H9 (cell line): ENCODE measurements at regions not wholly inside any gene's neighbourhood (a gene's known extent, or its start where the extent isn't known, plus 50 kb on each side); places are given as distances from the start of the nearest gene placed in this dataset.

Experiments
- DNase-seq: peaks from one replicate; pipeline ENCODE4 v3.0.0-alpha.2; 2017
- H2AFZ ChIP-seq: one replicate; pipeline ENCODE4 v1.6.1; 2013; ENCODE audit warnings: mild to moderate bottlenecking, low read length, control low read depth, moderate library complexity
- H2AK5ac ChIP-seq: 2 replicates; pipeline ENCODE4 v1.6.1; 2013; ENCODE audit warnings: low read length, control low read depth, mixed read lengths; ENCODE audit not compliant: insufficient read length
- H2BK120ac ChIP-seq: one replicate; pipeline ENCODE4 v1.6.1; 2013; ENCODE audit warnings: low read depth, mild to moderate bottlenecking, low read length, control low read depth, inconsistent platforms; ENCODE audit not compliant: poor library complexity, severe bottlenecking
- H2BK12ac ChIP-seq: 2 replicates; pipeline ENCODE4 v1.6.1; 2013; ENCODE audit warnings: low read length, control low read depth, mixed read lengths, low read depth; ENCODE audit not compliant: insufficient read length
- H2BK15ac ChIP-seq: 2 replicates; pipeline ENCODE4 v1.6.1; 2013; ENCODE audit warnings: low read depth, low read length, control low read depth
- H2BK20ac ChIP-seq: one replicate; pipeline ENCODE4 v1.6.1; 2013; ENCODE audit warnings: low read depth, mild to moderate bottlenecking, low read length, control low read depth, inconsistent platforms; ENCODE audit not compliant: poor library complexity, severe bottlenecking
- H2BK5ac ChIP-seq: 2 replicates; pipeline ENCODE4 v1.6.1; 2013; ENCODE audit warnings: low read length, control low read depth, mixed read lengths; ENCODE audit not compliant: insufficient read length
- H3K14ac ChIP-seq: 2 replicates; pipeline ENCODE4 v1.6.1; 2013; ENCODE audit warnings: low read length, control low read depth; ENCODE audit not compliant: insufficient read depth
- H3K18ac ChIP-seq: 2 replicates; pipeline ENCODE4 v1.6.1; 2013; ENCODE audit warnings: low read depth, mild to moderate bottlenecking, mixed read lengths, low read length, control low read depth; ENCODE audit not compliant: insufficient read length
- H3K23ac ChIP-seq: 2 replicates; pipeline ENCODE4 v1.6.1; 2013; ENCODE audit warnings: low read length, control low read depth, mixed read lengths, low read depth; ENCODE audit not compliant: insufficient read length
- H3K23me2 ChIP-seq: 2 replicates; pipeline ENCODE4 v1.6.1; 2013; ENCODE audit warnings: low read depth, mild to moderate bottlenecking, mixed read lengths, low read length, control low read depth; ENCODE audit not compliant: insufficient read length, poor library complexity, severe bottlenecking
- H3K27ac ChIP-seq: 2 replicates; pipeline ENCODE4 v1.5.1; 2013; ENCODE audit warnings: low read length, control low read depth, mixed read lengths, low read depth; ENCODE audit not compliant: insufficient read length
- H3K27me3 ChIP-seq: 2 replicates; pipeline ENCODE4 v1.6.1; 2013; ENCODE audit warnings: low read length, control low read depth, inconsistent platforms; ENCODE audit not compliant: insufficient read depth
- H3K4ac ChIP-seq: 2 replicates; pipeline ENCODE4 v1.6.1; 2013; ENCODE audit warnings: low read depth, mild to moderate bottlenecking, control low read depth, inconsistent platforms, low read length, moderate library complexity
- H3K4me1 ChIP-seq: 2 replicates; pipeline ENCODE4 v1.6.1; 2013; ENCODE audit warnings: low read length, control low read depth, inconsistent platforms; ENCODE audit not compliant: insufficient read depth
- H3K4me2 ChIP-seq: 2 replicates; pipeline ENCODE4 v1.6.1; 2013; ENCODE audit warnings: low read length, control low read depth, mixed read lengths; ENCODE audit not compliant: insufficient read length, insufficient read depth
- H3K56ac ChIP-seq: 2 replicates; pipeline ENCODE4 v1.6.1; 2013; ENCODE audit warnings: low read depth, mild to moderate bottlenecking, mixed read lengths, low read length, control low read depth; ENCODE audit not compliant: insufficient read length
- H3K79me1 ChIP-seq: 2 replicates; pipeline ENCODE4 v1.6.1; 2013; ENCODE audit warnings: low read depth, mild to moderate bottlenecking, moderate library complexity, low read length, control low read depth, inconsistent platforms; ENCODE audit not compliant: insufficient read depth, poor library complexity, severe bottlenecking
- H3K79me2 ChIP-seq: 2 replicates; pipeline ENCODE4 v1.6.1; 2013; ENCODE audit warnings: low read length, control low read depth, inconsistent platforms; ENCODE audit not compliant: insufficient read depth
- H3K9ac ChIP-seq: 2 replicates; pipeline ENCODE4 v1.6.1; 2013; ENCODE audit warnings: low read length, control low read depth, mixed read lengths; ENCODE audit not compliant: insufficient read length; ENCODE audit errors: extremely low read depth
- H3K9me3 ChIP-seq: one replicate; pipeline ENCODE4 v1.6.1; 2013; ENCODE audit warnings: low read depth, low read length, inconsistent platforms; ENCODE audit not compliant: control insufficient read depth
- H3T11ph ChIP-seq: one replicate; pipeline ENCODE4 v1.6.1; 2013; ENCODE audit warnings: mild to moderate bottlenecking, low read length, control low read depth, inconsistent platforms
- H4K20me1 ChIP-seq: one replicate; pipeline ENCODE4 v1.6.1; 2013; ENCODE audit not compliant: control insufficient read depth, insufficient read length, insufficient read depth
- H4K5ac ChIP-seq: 2 replicates; pipeline ENCODE4 v1.6.1; 2013; ENCODE audit warnings: low read depth, mild to moderate bottlenecking, mixed read lengths, low read length, control low read depth; ENCODE audit not compliant: insufficient read length
- H4K8ac ChIP-seq: replicated peaks from 2 replicates; pipeline ENCODE4 v1.6.1; 2013; ENCODE audit warnings: low read length, control low read depth, mixed read lengths, low read depth; ENCODE audit not compliant: insufficient read length
- H4K91ac ChIP-seq: 2 replicates; pipeline ENCODE4 v1.6.1; 2013; ENCODE audit warnings: low read depth, mild to moderate bottlenecking, moderate library complexity, mixed read lengths, low read length, control low read depth; ENCODE audit not compliant: insufficient read length
- H3K27ac Mint-ChIP-seq, 3 experiments: 2 replicates in 2 of 3; 3 replicates in 1 of 3; pipeline ENCODE4 v1.8.0; 2020 to 2021; ENCODE audit warnings: mixed read lengths in 3 of 3, mild to moderate bottlenecking in 1 of 3, moderate library complexity in 1 of 3
- H3K27me3 Mint-ChIP-seq: 2 replicates; pipeline ENCODE4 v1.8.0; 2021; ENCODE audit warnings: low read depth, mild to moderate bottlenecking, moderate library complexity, mixed read lengths
- H3K36me3 Mint-ChIP-seq, 3 experiments: 2 replicates in 2 of 3; 3 replicates in 1 of 3; pipeline ENCODE4 v1.8.0; 2020 to 2021; ENCODE audit warnings: low read depth in 3 of 3, mixed read lengths in 3 of 3; ENCODE audit not compliant: insufficient read depth in 1 of 3
- H3K4me1 Mint-ChIP-seq, 2 experiments: 2 replicates each; pipeline ENCODE4 v1.8.0; 2020; ENCODE audit warnings: mixed read lengths in 2 of 2
- H3K4me3 Mint-ChIP-seq, 2 experiments: 2 replicates in 1 of 2; 3 replicates in 1 of 2; pipeline ENCODE4 v1.8.0; 2020 to 2021; ENCODE audit warnings: mild to moderate bottlenecking in 2 of 2, mixed read lengths in 2 of 2, moderate library complexity in 1 of 2
- H3K9me3 Mint-ChIP-seq, 2 experiments: 2 replicates in 1 of 2; 3 replicates in 1 of 2; pipeline ENCODE4 v1.8.0; 2020; ENCODE audit warnings: mild to moderate bottlenecking in 2 of 2, mixed read lengths in 2 of 2, moderate library complexity in 1 of 2
- WGBS: extraction: QIAGEN DNeasy Blood & Tissue Kit; methylation state at CpG from one replicate; pipeline ENCODE4 v1.1.7; 2013; ENCODE audit warnings: missing lambda C conversion rate, low lambda C conversion rate, mixed read lengths; ENCODE audit not compliant: insufficient read length; ENCODE audit errors: extremely low coverage; 5-methylcytosine and 5-hydroxymethylcytosine counted together
- TF ChIP-seq, protein P1 (sequence below): fragments of 200-600 bp; sonication (generic); conservative IDR thresholded peaks from 3 replicates; pipeline ENCODE4 v1.8.0; 2021; ENCODE audit warnings: antibody characterized with exemption, mild to moderate bottlenecking

DNA sequence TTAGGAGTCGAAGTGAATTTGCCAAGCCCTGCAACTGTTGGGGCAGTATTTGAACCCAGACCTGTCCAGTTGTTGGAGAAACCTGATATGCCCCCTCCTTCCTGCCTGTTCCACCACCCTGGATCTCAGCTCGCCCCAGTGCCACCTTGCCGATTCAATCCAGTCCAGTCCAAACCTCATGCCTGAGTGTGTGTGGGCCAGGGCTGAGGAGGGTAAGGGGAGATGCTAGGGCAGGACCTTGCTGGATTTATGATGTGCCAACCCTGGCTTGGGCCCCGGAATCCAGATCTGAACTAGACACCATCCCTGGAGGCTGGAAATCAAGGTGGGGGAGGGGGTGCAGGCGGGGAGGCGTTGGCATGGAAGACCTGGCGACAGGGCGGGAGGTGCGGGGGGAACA, 98.9 kb upstream of the WNT4 start:
- H3K27ac ChIP-seq: no peak overlapping the region
- Mint-ChIP-seq H3K27ac (no peak overlapping the region), H3K36me3 (no peaks in the 10 kb centered on the region), H3K4me1 (peaks cover 29 to 43% of the 10 kb centered on the region in 2 experiments), H3K27me3 (peaks cover 8% of the 10 kb centered on the region), H3K4me3 (no peak overlapping the region), H3K9me3 (no peaks in the 10 kb centered on the region)
- H2BK5ac ChIP-seq: no peak overlapping the region
- no peak for DNase-seq
- no peak overlapping the region; the same call in 1 of the 2 replicates for H3K14ac ChIP-seq
- H3T11ph ChIP-seq: no peak overlapping the region
- no peaks in the 10 kb centered on the region for H4K20me1 ChIP-seq
- no peaks in the 10 kb centered on the region for H3K27me3 ChIP-seq
- no peaks in the 10 kb centered on the region for H3K79me2 ChIP-seq
- H3K4ac ChIP-seq: no peak overlapping the region
- H4K8ac ChIP-seq: no peak overlapping the region
- H3K4me2 ChIP-seq: no peak overlapping the region
- no peak overlapping the region for H4K91ac ChIP-seq
- H4K5ac ChIP-seq: no peak overlapping the region
- no peak overlapping the region for H2BK120ac ChIP-seq
- no peak overlapping the region for H3K9ac ChIP-seq
- H2BK12ac ChIP-seq: no peak overlapping the region
- H3K23me2 ChIP-seq: no peaks in the 10 kb centered on the region
- H3K56ac ChIP-seq: no peak overlapping the region
- H3K18ac ChIP-seq: no peak overlapping the region
- no peaks in the 10 kb centered on the region for H3K79me1 ChIP-seq
- H3K23ac ChIP-seq: no peak overlapping the region
- H2BK20ac ChIP-seq: no peak overlapping the region
- no peak overlapping the region for H2AK5ac ChIP-seq
- TF ChIP-seq, protein P1, sequence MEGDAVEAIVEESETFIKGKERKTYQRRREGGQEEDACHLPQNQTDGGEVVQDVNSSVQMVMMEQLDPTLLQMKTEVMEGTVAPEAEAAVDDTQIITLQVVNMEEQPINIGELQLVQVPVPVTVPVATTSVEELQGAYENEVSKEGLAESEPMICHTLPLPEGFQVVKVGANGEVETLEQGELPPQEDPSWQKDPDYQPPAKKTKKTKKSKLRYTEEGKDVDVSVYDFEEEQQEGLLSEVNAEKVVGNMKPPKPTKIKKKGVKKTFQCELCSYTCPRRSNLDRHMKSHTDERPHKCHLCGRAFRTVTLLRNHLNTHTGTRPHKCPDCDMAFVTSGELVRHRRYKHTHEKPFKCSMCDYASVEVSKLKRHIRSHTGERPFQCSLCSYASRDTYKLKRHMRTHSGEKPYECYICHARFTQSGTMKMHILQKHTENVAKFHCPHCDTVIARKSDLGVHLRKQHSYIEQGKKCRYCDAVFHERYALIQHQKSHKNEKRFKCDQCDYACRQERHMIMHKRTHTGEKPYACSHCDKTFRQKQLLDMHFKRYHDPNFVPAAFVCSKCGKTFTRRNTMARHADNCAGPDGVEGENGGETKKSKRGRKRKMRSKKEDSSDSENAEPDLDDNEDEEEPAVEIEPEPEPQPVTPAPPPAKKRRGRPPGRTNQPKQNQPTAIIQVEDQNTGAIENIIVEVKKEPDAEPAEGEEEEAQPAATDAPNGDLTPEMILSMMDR: no peak
- H2AFZ ChIP-seq: no peak overlapping the region
- no peak overlapping the region for H2BK15ac ChIP-seq
- no peaks in the 10 kb centered on the region for H3K9me3 ChIP-seq
- H3K4me1 ChIP-seq: no peaks in the 10 kb centered on the region
- WGBS: no CpG with 5 or more reads among the region's 9 CpGs
